ENCODE measurements at regions not wholly inside any gene's neighbourhood (a gene's known extent, or its start where the extent isn't known, plus 50 kb on each side); places are given as distances from the start of the nearest gene placed in this dataset.

DNA sequence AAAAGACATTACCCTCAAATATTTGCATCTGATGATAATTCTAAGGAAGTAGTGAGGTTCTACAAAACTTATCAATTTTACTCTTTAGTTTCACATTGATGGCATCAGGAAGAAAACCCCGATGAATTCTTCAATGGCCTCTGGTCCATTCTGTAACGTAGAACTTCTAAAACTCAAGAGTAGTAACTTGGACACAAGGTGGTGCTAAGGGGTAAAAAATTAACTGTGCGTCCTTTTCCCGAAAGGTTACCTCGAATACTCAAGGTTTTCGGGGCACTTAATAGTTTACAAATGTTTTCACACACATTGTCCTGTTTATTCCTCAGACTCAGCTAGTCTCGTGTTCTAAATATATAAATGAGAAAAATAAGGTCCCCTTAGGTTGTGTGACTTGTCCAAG is 517.3 kb upstream of the ZFHX3 start:
- no peaks in the 10 kb centered on the region for H3K79me2 ChIP-seq (ENCODE audit: control insufficient read depth, insufficient read depth, low read length, poor library complexity)
- H3K14ac ChIP-seq (ENCODE audit: low read length), result no peak overlapping the region
- no peak overlapping the region for H2BK5ac ChIP-seq (ENCODE audit: low read depth, low read length, poor library complexity)
- no peak overlapping the region for H2AK5ac ChIP-seq (ENCODE audit: low read length)
- no peak overlapping the region for H2BK12ac ChIP-seq (ENCODE audit: low read length)
- no peak overlapping the region for H3K4me3 ChIP-seq (ENCODE audit: low read depth, low read length)
- H3K4ac ChIP-seq (ENCODE audit: low read depth, low read length), result no peak overlapping the region
- H3K36me3 ChIP-seq (ENCODE audit: control insufficient read depth in 1 of 2, insufficient read depth in 2 of 2, low read length in 2 of 2), result no peaks in the 10 kb centered on the region
- H3K18ac ChIP-seq (ENCODE audit: low read length), result no peak overlapping the region
- DNase-seq, result peak in 1 of 2 donors; percentile 31
- WGBS (ENCODE audit: extremely low coverage, insufficient coverage, insufficient read length), result no CpG with 5 or more reads among the region's 7 CpGs
- no peak overlapping the region for H4K12ac ChIP-seq (ENCODE audit: low read depth, low read length)
- H3K27me3 ChIP-seq (ENCODE audit: insufficient read depth, low read length), result no peaks in the 10 kb centered on the region
- no peak overlapping the region for H3K9ac ChIP-seq (ENCODE audit: low read length)
- no peaks in the 10 kb centered on the region for H3K4me1 ChIP-seq (ENCODE audit: control insufficient read depth in 1 of 2, insufficient read depth in 2 of 2, low read length in 2 of 2)
- no peak overlapping the region for H3K23ac ChIP-seq (ENCODE audit: low read length)
- H4K8ac ChIP-seq (ENCODE audit: low read depth, low read length), result no peak overlapping the region
- no peaks in the 10 kb centered on the region for H3K9me3 ChIP-seq (ENCODE audit: insufficient read depth, low read depth, low read length)
- H3K4me2 ChIP-seq (ENCODE audit: low read length), result no peak overlapping the region
- H3K27ac ChIP-seq (ENCODE audit: low read depth, low read length), result no peak overlapping the region
- H3K79me1 ChIP-seq (ENCODE audit: low read length), result no peaks in the 10 kb centered on the region
- no peak overlapping the region for H2BK120ac ChIP-seq (ENCODE audit: insufficient read depth, low read length, poor library complexity)
- no peak overlapping the region for H4K91ac ChIP-seq (ENCODE audit: low read depth, low read length)
- no peak overlapping the region for H2AFZ ChIP-seq (ENCODE audit: insufficient read depth, low read length, poor library complexity)

DNA sequence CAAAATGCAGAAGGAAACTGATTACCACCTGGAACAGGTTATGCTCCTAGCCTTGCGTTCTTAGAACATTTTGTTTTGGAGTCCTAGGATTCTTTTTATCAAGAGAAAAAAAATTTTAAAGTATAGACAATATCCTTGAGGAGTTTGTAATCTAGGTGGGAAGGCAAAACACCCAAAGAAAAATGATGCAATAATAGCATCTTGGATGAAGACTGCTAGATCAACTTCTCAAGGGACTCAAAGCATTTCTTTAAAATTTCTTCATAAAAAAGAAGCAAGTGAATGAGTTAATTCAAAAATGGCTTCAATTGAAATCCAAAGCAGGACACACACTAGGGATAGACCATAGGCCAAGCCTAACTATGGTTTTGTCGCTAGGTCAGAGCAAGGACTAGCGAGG is 515.8 kb upstream of the ZFHX3 start:
- H4K8ac ChIP-seq (ENCODE audit: low read depth, low read length), result no peak overlapping the region
- H3K9me3 ChIP-seq (ENCODE audit: insufficient read depth, low read depth, low read length), result no peaks in the 10 kb centered on the region
- no peak overlapping the region for H3K18ac ChIP-seq (ENCODE audit: low read length)
- no peak overlapping the region for H4K12ac ChIP-seq (ENCODE audit: low read depth, low read length)
- no peak overlapping the region for H2AK5ac ChIP-seq (ENCODE audit: low read length)
- no peak overlapping the region for H2BK120ac ChIP-seq (ENCODE audit: insufficient read depth, low read length, poor library complexity)
- no peak overlapping the region for H2BK12ac ChIP-seq (ENCODE audit: low read length)
- WGBS (ENCODE audit: extremely low coverage, insufficient coverage, insufficient read length), result no CpG with 5 or more reads among the region's 3 CpGs
- H3K4me2 ChIP-seq (ENCODE audit: low read length), result no peak overlapping the region
- H4K91ac ChIP-seq (ENCODE audit: low read depth, low read length), result no peak overlapping the region
- H3K79me1 ChIP-seq (ENCODE audit: low read length), result peaks cover 2% of the 10 kb centered on the region
- no peak overlapping the region for H3K4me3 ChIP-seq (ENCODE audit: low read depth, low read length)
- H3K36me3 ChIP-seq (ENCODE audit: control insufficient read depth in 1 of 2, insufficient read depth in 2 of 2, low read length in 2 of 2), result no peaks in the 10 kb centered on the region
- no peaks in the 10 kb centered on the region for H3K4me1 ChIP-seq (ENCODE audit: control insufficient read depth in 1 of 2, insufficient read depth in 2 of 2, low read length in 2 of 2)
- no peaks in the 10 kb centered on the region for H3K79me2 ChIP-seq (ENCODE audit: control insufficient read depth, insufficient read depth, low read length, poor library complexity)
- no peak overlapping the region for H3K27ac ChIP-seq (ENCODE audit: low read depth, low read length)
- H3K27me3 ChIP-seq (ENCODE audit: insufficient read depth, low read length), result no peaks in the 10 kb centered on the region
- H2AFZ ChIP-seq (ENCODE audit: insufficient read depth, low read length, poor library complexity), result no peak overlapping the region
- no peak overlapping the region for H3K9ac ChIP-seq (ENCODE audit: low read length)
- H3K14ac ChIP-seq (ENCODE audit: low read length), result no peak overlapping the region
- H2BK5ac ChIP-seq (ENCODE audit: low read depth, low read length, poor library complexity), result no peak overlapping the region
- H3K4ac ChIP-seq (ENCODE audit: low read depth, low read length), result no peak overlapping the region
- no peak overlapping the region for H3K23ac ChIP-seq (ENCODE audit: low read length)
- no peak for DNase-seq

DNA sequence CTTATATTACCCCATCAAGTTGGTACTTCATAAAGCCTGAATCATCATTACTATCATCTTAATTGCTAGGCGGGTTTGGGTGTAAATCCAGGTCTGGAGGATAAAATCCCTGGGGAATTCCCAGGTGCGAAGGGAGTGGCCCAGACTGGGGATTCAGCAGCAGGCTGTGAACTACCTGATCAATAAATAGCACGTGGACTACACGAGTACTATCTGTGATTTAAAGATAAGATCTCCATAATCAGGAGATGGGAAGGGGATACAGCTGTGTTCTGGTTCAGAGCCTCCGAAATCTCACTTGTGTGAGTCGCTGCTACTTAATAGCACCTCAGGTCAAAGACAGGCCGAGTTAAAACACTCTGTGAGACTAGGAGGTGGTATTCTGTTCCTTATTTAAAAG is 512.6 kb upstream of the ZFHX3 start:
- Histone ChIP-seq H2BK12ac (ENCODE audit: low read length) (no peak overlapping the region), H3K79me2 (ENCODE audit: control insufficient read depth, insufficient read depth, low read length, poor library complexity) (no peaks in the 10 kb centered on the region), H3K27me3 (ENCODE audit: insufficient read depth, low read length) (no peaks in the 10 kb centered on the region), H4K91ac (ENCODE audit: low read depth, low read length) (no peak overlapping the region), H3K9me3 (ENCODE audit: insufficient read depth, low read depth, low read length) (no peaks in the 10 kb centered on the region), H3K14ac (ENCODE audit: low read length) (no peak overlapping the region), H2AFZ (ENCODE audit: insufficient read depth, low read length, poor library complexity) (no peak overlapping the region), H3K23ac (ENCODE audit: low read length) (no peak overlapping the region), H3K27ac (ENCODE audit: low read depth, low read length) (no peak overlapping the region), H3K18ac (ENCODE audit: low read length) (no peak overlapping the region), H3K4me3 (ENCODE audit: low read depth, low read length) (no peak overlapping the region), H3K79me1 (ENCODE audit: low read length) (peaks cover 2% of the 10 kb centered on the region), H2AK5ac (ENCODE audit: low read length) (no peak overlapping the region), H3K36me3 (ENCODE audit: control insufficient read depth in 1 of 2, insufficient read depth in 2 of 2, low read length in 2 of 2) (no peaks in the 10 kb centered on the region), H2BK5ac (ENCODE audit: low read depth, low read length, poor library complexity) (no peak overlapping the region), H4K8ac (ENCODE audit: low read depth, low read length) (no peak overlapping the region), H3K9ac (ENCODE audit: low read length) (no peak overlapping the region), H3K4me1 (ENCODE audit: control insufficient read depth in 1 of 2, insufficient read depth in 2 of 2, low read length in 2 of 2) (no peaks in the 10 kb centered on the region), H3K4me2 (ENCODE audit: low read length) (no peak overlapping the region), H2BK120ac (ENCODE audit: insufficient read depth, low read length, poor library complexity) (no peak overlapping the region), H4K12ac (ENCODE audit: low read depth, low read length) (no peak overlapping the region), H3K4ac (ENCODE audit: low read depth, low read length) (no peak overlapping the region)
- WGBS (ENCODE audit: extremely low coverage, insufficient coverage, insufficient read length), result no CpG with 5 or more reads among the region's 7 CpGs
- DNase-seq, result no peak

DNA sequence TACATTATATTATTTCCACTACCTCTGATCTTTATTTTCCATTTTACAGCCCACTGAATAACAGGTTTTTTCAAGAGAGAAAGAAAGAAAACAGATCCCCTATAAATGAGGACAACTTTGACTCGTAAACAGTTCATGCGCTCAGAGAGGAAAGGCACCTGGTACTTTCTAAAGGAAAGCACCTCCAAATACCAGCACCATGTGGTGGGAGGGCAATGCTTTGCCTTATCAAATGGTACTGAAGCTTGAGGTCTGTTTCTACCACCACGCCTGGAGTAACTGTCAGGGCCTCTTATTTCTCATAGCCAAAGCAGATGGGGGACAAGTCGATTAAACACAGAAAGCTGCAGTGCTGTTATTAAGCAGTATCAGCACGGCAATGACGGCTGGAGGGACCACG is 510.3 kb upstream of the ZFHX3 start:
- Histone ChIP-seq H3K4me3 (ENCODE audit: low read depth, low read length) (no peak overlapping the region), H3K4ac (ENCODE audit: low read depth, low read length) (no peak overlapping the region), H3K14ac (ENCODE audit: low read length) (no peak overlapping the region), H4K12ac (ENCODE audit: low read depth, low read length) (no peak overlapping the region), H3K23ac (ENCODE audit: low read length) (no peak overlapping the region), H4K91ac (ENCODE audit: low read depth, low read length) (peak overlapping the region; percentile 26), H3K79me2 (ENCODE audit: control insufficient read depth, insufficient read depth, low read length, poor library complexity) (no peaks in the 10 kb centered on the region), H2BK5ac (ENCODE audit: low read depth, low read length, poor library complexity) (no peak overlapping the region), H3K4me2 (ENCODE audit: low read length) (no peak overlapping the region), H3K79me1 (ENCODE audit: low read length) (peaks cover 2% of the 10 kb centered on the region), H3K9me3 (ENCODE audit: insufficient read depth, low read depth, low read length) (no peaks in the 10 kb centered on the region), H2AFZ (ENCODE audit: insufficient read depth, low read length, poor library complexity) (no peak overlapping the region), H3K27ac (ENCODE audit: low read depth, low read length) (no peak overlapping the region), H3K36me3 (ENCODE audit: control insufficient read depth in 1 of 2, insufficient read depth in 2 of 2, low read length in 2 of 2) (no peaks in the 10 kb centered on the region), H2BK120ac (ENCODE audit: insufficient read depth, low read length, poor library complexity) (no peak overlapping the region), H3K27me3 (ENCODE audit: insufficient read depth, low read length) (no peaks in the 10 kb centered on the region), H3K4me1 (ENCODE audit: control insufficient read depth in 1 of 2, insufficient read depth in 2 of 2, low read length in 2 of 2) (no peaks in the 10 kb centered on the region), H2BK12ac (ENCODE audit: low read length) (peak overlapping the region; percentile 36), H3K9ac (ENCODE audit: low read length) (no peak overlapping the region), H4K8ac (ENCODE audit: low read depth, low read length) (no peak overlapping the region), H3K18ac (ENCODE audit: low read length) (no peak overlapping the region), H2AK5ac (ENCODE audit: low read length) (no peak overlapping the region)
- WGBS (ENCODE audit: extremely low coverage, insufficient coverage, insufficient read length), result no CpG with 5 or more reads among the region's 7 CpGs
- no peak for DNase-seq
